IgD-negative memory B cell (primary cell): ENCODE measurements at regions not wholly inside any gene's neighbourhood (a gene's known extent, or its start where the extent isn't known, plus 50 kb on each side); places are given as distances from the start of the nearest gene placed in this dataset.

Experiments
- H3K27ac Mint-ChIP-seq, 3 donors: one replicate each; pipeline ENCODE4 v1.8.0; 2020 to 2022; ENCODE audit warnings: mild to moderate bottlenecking in 3 of 3, mixed read lengths in 3 of 3, moderate library complexity in 1 of 3
- H3K27me3 Mint-ChIP-seq: one replicate; pipeline ENCODE4 v1.8.0; 2021; ENCODE audit warnings: mixed read lengths
- H3K36me3 Mint-ChIP-seq: one replicate; pipeline ENCODE4 v1.8.0; 2020; ENCODE audit warnings: mild to moderate bottlenecking, mixed read lengths
- H3K4me1 Mint-ChIP-seq, 3 donors: one replicate each; pipeline ENCODE4 v1.8.0; 2020 to 2022; ENCODE audit warnings: mixed read lengths in 3 of 3, mild to moderate bottlenecking in 1 of 3
- H3K4me3 Mint-ChIP-seq, 4 donors: one replicate each; pipeline ENCODE4 v1.8.0; 2020 to 2022; ENCODE audit warnings: mild to moderate bottlenecking in 4 of 4, mixed read lengths in 4 of 4, moderate library complexity in 3 of 4
- H3K9me3 Mint-ChIP-seq, 3 donors: one replicate each; pipeline ENCODE4 v1.8.0; 2020 to 2021; ENCODE audit warnings: mixed read lengths in 3 of 3, mild to moderate bottlenecking in 1 of 3

DNA sequence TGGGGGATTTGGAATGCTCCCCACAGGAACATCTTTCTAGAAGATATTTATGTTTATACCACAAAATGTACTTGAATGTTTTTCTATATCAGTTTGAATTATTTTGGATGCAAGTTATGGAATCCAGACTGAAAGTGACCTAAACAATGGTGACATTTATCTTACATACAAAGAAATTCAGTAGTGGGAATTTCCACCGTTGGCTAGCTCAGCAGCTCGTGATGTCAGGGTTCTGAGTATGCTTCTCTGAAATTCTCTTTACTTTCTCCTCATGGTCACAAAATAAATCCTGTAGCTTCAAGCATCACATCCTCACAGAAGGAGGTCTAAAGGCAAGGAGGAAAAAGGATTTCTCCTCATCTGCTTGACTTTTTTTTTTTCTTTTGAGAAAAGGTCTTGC is 105.3 kb downstream of the AKAIN1 start:
- peaks cover 2 to 22% (median 3%) of the 10 kb centered on the region in 3 donors for H3K9me3 Mint-ChIP-seq
- H3K36me3 Mint-ChIP-seq, result no peaks in the 10 kb centered on the region
- no peak overlapping the region for H3K4me3 Mint-ChIP-seq
- H3K27me3 Mint-ChIP-seq, result peaks cover 2% of the 10 kb centered on the region
- H3K27ac Mint-ChIP-seq, result no peak overlapping the region
- H3K4me1 Mint-ChIP-seq, result no peaks in the 10 kb centered on the region

DNA sequence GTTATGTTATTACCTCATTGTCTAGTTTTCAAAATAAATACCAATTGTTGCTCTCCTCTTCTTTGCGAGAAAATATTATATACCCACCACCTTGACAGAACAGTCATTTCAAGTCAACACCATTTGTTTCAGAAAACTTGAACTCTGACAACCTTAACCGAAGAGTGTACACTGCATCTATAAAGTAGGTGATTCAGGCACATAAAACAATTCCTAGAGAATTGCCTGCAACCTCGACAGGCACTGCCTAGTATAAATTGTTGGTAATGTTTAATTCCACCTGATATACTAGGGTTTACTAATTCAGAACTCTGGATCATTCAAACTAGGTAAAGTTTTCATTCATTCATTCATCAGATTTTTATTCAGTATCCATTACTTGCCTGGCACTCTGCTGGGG is 121.8 kb downstream of the AKAIN1 start:
- no peaks in the 10 kb centered on the region for H3K9me3 Mint-ChIP-seq
- H3K27me3 Mint-ChIP-seq, result peaks cover 3% of the 10 kb centered on the region
- no peaks in the 10 kb centered on the region for H3K36me3 Mint-ChIP-seq
- no peaks in the 10 kb centered on the region for H3K4me1 Mint-ChIP-seq
- H3K27ac Mint-ChIP-seq, result no peak overlapping the region
- no peak overlapping the region for H3K4me3 Mint-ChIP-seq

DNA sequence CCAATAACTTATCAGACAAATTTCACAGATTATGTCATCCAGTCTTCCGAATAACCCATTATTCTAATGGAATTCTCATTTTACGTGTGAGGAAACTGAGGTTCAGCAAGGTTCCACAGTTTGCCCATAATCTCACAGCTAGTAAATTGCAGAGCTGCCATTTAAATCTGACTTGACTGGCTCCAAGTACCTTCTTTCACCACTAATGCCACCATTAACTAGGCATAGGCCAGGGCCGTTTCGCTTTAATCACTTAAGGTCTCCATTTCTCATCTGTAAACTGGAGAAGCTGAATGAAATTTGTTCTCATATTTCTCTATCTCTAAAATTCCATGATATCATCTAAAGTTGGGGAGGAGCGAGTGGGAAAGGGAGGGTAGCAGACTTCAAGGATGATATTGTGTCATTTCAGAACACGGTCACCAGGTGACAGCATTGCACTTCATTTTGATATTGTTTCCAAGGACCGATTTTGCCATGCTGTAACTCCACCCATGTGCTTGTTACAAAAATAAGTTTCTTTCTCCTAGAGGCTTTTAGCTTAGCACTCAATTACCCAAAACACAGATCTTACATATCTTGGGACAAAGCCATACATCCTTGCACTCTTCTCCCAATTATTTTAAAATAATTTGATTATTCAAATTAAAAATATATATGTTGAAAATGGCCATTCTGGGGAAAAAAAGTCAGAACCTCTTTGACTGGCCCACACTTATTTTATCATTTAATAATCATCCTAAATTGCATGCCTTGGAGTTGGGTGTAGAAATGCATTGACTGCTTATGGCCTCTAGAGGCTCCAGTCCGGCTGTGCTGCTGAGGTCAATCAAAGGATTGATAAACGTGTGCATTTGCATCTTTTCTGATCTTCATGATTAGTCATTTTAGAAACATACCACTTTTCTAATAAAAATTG is 123.8 kb downstream of the AKAIN1 start:
- H3K4me3 Mint-ChIP-seq, result no peak overlapping the region
- peaks cover 3% of the 10 kb centered on the region for H3K27me3 Mint-ChIP-seq
- H3K4me1 Mint-ChIP-seq, result no peaks in the 10 kb centered on the region
- no peak overlapping the region for H3K27ac Mint-ChIP-seq
- H3K36me3 Mint-ChIP-seq, result peaks cover 2% of the 10 kb centered on the region
- no peaks in the 10 kb centered on the region for H3K9me3 Mint-ChIP-seq

DNA sequence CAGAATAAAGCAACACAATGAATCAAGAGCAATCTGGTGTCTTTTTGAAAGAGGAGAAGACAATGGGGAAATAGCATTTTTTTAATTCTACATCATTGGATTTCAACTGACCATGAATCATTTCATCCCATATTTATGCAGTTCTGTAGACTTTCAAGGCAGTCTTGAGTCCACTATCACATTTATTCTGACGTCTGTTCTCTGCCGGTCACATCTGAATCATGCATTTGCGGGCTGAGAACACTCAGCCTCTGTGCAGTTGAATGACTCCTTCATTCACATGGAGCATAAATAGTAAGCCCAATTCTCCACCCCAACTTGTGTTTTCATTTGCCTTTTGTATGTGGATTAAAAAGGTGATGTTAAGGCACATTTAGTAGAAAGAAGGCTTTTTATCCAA is 128.2 kb downstream of the AKAIN1 start:
- Mint-ChIP-seq H3K4me1 (no peaks in the 10 kb centered on the region), H3K27ac (no peak overlapping the region), H3K9me3 (no peaks in the 10 kb centered on the region), H3K4me3 (no peak overlapping the region), H3K36me3 (peaks cover 2% of the 10 kb centered on the region), H3K27me3 (peaks cover 2% of the 10 kb centered on the region)

DNA sequence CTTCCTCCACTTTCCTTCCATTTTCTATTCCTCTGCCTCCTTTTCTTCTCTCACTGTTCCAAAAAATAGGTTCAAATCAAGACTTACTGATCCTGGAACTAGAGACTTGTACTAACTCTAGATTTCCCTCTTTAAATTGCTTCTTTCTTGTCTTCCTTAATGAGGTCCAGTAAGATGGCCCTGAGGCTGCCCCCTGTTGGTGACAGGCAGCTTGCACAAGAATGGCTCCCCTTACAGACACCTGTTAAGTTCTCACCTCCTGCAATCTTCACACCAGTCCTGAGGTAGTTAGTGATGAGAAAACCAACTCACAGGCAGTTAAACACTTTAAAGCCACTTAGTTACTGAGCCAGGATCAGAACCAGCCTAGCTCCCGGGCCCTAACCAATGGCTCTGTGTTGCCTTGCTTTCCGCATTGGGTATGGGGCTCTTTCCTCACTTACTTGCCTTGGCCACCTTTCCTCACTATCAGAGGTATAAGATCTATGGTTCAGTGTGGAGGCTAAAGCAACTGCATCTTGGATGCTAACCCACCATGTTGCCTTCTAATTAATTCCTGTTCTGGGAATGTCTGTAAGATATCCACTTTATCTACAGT is 130.6 kb downstream of the AKAIN1 start:
- Mint-ChIP-seq H3K4me1 (no peaks in the 10 kb centered on the region), H3K9me3 (no peaks in the 10 kb centered on the region), H3K27me3 (peaks cover 1% of the 10 kb centered on the region), H3K27ac (no peak overlapping the region), H3K36me3 (peaks cover 2% of the 10 kb centered on the region), H3K4me3 (no peak overlapping the region)

DNA sequence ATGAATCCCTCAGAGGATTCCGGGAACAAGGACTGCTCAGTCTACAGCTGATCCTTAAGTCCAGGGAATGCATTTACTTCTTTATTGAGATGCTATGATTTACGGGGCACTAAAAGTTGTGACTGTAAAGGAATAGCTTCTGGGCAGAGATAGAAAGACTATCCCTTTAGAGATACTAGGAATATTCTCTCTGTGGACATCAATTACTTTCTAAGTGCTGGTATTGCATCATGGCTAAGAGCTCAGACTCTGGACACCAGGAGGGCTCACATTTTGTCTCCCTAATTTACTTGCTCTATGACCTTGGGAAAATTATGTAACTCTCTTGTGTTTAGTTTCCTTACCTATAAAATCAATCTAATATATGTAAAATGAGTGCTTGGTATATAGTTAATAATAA is 131.4 kb downstream of the AKAIN1 start:
- Mint-ChIP-seq H3K27ac (no peak overlapping the region), H3K4me1 (no peaks in the 10 kb centered on the region), H3K27me3 (peaks cover 1% of the 10 kb centered on the region), H3K9me3 (no peaks in the 10 kb centered on the region), H3K36me3 (peaks cover 2% of the 10 kb centered on the region), H3K4me3 (no peak overlapping the region)

DNA sequence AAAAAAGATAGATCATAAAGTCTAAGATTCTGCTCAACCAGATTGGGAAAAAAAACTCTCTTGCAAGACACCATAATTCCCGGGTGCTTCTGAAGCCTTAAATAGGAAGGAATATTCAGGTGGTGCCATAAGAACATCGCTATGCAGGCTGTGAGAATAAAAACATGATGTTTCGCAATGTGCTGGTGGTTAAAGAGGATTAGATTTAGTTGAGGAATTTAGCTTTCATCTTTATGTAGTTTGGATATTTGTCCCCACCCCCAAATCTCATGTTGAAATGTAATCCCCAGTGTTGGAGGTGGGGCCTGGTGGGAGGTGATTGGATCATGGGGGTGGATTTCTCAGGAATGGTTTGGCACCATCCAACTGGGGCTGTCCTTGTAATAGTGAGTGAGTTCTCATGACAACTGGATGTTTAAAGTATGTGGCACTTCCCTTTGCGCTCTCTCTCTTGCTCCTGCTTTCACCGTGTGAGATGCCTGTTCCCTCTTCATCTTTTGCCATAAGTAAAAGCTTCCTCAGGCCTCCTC is 132.2 kb downstream of the AKAIN1 start:
- H3K27ac Mint-ChIP-seq, result no peak overlapping the region
- H3K27me3 Mint-ChIP-seq, result peaks cover 1% of the 10 kb centered on the region
- peaks cover 2% of the 10 kb centered on the region for H3K36me3 Mint-ChIP-seq
- H3K4me1 Mint-ChIP-seq, result no peaks in the 10 kb centered on the region
- H3K4me3 Mint-ChIP-seq, result peak overlapping the region in 1 of 4 donors; percentile 25
- H3K9me3 Mint-ChIP-seq, result peaks cover 0 to 2% (median 0%) of the 10 kb centered on the region in 3 donors

DNA sequence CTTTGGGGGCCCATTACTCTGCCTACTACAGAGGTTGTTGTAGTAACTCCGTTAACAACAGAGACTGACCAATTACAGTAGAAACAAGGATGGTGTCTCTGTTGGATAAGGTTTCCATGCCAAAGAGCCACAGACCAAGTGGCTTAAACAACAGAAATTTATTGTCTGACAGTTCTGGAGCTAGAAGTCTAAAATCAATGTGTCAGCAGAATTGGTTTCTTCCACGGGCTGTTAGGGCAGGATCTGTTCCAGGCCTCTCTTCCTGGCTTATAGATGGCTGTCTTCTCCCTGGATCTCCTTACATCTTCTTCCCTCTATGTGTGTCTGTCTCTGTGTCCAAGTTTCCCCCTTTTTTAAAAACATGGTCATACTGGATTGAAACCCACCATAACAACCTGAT is 135.3 kb downstream of the AKAIN1 start:
- Mint-ChIP-seq H3K9me3 (peaks cover 0 to 2% (median 0%) of the 10 kb centered on the region in 3 donors), H3K27me3 (peaks cover 8% of the 10 kb centered on the region), H3K4me1 (peaks cover 4 to 14% (median 7%) of the 10 kb centered on the region in 3 donors), H3K36me3 (no peaks in the 10 kb centered on the region), H3K4me3 (no peak overlapping the region), H3K27ac (no peak overlapping the region)

DNA sequence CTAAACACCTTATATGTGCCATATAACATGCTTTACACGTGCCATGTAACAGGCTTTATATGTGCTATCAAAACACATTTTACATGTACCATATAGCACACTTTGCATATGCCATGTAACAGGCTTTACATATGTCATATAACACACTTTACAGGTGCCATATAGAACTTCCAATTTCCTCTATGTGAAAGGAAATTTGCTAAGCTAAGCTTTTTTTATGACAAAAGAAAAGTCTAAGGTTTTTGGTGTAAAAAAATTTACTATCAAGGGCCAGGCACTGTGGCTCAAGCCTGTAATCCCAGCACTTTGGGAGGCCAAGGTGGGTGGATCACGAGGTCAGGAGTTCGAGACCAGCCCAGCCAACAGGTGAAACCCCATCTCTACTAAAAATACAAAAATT is 136.5 kb downstream of the AKAIN1 start:
- Mint-ChIP-seq H3K36me3 (no peaks in the 10 kb centered on the region), H3K4me1 (peaks cover 4 to 14% (median 7%) of the 10 kb centered on the region in 3 donors), H3K27ac (no peak overlapping the region), H3K4me3 (no peak overlapping the region), H3K9me3 (peaks cover 0 to 2% (median 0%) of the 10 kb centered on the region in 3 donors), H3K27me3 (peaks cover 8% of the 10 kb centered on the region)

DNA sequence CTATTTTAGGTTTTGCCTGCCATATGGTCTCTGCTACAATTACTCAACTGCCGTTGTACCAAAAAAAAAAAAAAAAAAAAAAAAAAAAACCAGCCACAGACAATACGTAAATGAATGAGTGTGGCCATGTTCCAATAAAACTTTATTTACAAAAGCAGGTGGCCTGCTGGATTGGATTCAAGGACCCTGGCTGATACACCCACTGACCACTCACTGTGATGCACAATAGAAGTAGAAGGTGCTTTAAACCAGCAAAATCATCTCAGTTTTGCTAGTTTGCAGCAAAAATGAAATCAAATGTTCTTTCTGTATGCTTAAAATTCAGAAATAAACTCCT is 137.4 kb downstream of the AKAIN1 start:
- Mint-ChIP-seq H3K9me3 (peaks cover 0 to 2% (median 0%) of the 10 kb centered on the region in 3 donors), H3K27me3 (peaks cover 8% of the 10 kb centered on the region), H3K4me3 (no peak overlapping the region), H3K4me1 (peaks cover 4 to 14% (median 7%) of the 10 kb centered on the region in 3 donors), H3K36me3 (no peaks in the 10 kb centered on the region), H3K27ac (no peak overlapping the region)

DNA sequence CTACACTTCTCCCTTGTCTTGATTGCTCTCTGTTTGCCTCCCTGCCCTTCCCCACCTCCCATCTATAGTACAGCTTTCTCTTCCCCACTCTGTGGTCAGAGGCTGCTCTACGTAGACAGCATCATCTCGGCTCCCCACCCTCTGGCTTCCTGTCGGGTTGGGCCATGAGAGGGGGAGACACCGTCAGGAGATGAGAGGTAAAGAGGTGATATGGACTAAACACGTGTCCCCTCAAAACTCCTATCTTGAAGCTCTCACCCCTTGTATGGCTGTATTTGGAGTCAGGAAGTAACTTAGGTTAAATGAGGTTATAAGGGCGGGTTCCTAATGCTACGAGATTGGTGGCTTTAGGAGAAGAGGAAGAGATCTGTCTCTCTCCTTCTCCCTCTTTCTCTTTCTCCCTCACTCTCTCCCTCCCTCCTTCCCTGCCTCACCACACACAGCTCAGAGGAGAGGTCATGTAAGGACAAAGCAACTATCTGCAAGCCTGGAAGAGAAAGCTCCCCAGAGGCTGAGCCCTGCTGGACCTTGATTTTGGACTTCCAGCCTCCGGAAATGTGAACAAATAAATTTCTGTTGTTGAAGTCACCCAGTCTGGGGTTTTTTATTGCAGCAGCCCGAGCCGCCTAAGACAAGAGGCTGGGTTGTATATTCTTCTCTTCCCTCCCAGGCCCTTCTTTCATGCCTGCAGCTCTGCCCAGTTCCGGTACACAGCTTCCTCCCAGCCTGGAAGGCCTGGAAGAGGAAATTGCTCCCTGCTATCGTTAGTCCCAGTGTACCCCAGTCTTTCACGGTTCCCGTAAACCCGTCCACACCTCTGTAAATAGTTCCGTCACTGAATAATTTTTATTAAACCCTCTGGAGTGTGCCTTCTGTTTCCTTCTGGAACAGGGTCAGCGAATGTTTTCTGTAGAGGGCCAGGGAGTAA is 138.0 kb downstream of the AKAIN1 start:
- Mint-ChIP-seq H3K4me1 (peaks cover 4 to 14% (median 7%) of the 10 kb centered on the region in 3 donors), H3K36me3 (no peaks in the 10 kb centered on the region), H3K27me3 (peaks cover 8% of the 10 kb centered on the region), H3K9me3 (peaks cover 0 to 2% (median 0%) of the 10 kb centered on the region in 3 donors), H3K27ac (no peak overlapping the region), H3K4me3 (peak overlapping the region in 2 of 4 donors; percentile 46 to 64)

DNA sequence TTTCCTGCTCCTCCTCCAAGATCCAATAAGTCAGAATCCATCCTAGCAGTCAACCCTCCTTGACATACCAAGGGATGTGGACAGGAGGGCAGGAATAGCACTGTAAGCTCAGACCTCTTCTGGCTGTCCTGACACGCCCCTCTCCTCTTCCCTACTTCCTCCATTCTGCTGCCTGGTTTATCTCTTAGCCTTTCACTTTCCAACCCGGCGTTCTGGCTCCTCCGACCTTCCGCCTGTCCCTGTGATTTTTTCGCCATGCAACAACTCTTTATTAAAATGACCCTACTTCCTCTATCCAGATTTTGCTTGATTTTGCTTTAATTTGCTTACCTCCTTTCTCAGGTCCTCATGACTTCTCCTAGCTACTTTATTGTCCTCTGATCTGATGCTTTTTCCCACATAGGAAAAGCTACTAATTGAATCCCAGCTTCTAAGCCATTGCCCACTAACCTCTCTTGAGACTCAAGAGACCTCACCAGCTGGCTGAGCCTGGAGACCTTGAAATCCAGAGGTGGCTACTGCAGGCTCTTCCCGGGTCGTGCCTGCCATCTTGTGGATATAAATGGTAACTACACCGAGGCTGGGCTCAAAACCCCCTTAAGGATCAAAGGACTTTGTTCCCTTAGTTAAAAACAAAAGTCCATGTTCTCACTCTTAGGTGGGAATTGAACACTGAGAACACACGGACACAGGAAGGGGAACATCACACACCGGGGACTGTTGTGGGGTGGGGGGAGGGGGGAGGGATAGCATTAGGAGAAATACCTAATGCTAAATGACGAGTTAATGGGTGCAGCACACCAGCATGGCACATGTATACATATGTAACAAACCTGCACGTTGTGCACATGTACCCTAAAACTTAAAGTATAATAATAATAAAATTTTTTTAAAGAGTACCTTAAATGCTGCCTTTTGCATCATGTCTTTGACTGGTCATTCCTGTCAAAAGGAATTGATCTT is 139.4 kb downstream of the AKAIN1 start:
- peaks cover 4 to 14% (median 7%) of the 10 kb centered on the region in 3 donors for H3K4me1 Mint-ChIP-seq
- no peaks in the 10 kb centered on the region for H3K36me3 Mint-ChIP-seq
- peaks cover 0 to 2% (median 0%) of the 10 kb centered on the region in 3 donors for H3K9me3 Mint-ChIP-seq
- H3K27ac Mint-ChIP-seq, result no peak overlapping the region
- H3K27me3 Mint-ChIP-seq, result peaks cover 8% of the 10 kb centered on the region
- H3K4me3 Mint-ChIP-seq, result no peak overlapping the region

DNA sequence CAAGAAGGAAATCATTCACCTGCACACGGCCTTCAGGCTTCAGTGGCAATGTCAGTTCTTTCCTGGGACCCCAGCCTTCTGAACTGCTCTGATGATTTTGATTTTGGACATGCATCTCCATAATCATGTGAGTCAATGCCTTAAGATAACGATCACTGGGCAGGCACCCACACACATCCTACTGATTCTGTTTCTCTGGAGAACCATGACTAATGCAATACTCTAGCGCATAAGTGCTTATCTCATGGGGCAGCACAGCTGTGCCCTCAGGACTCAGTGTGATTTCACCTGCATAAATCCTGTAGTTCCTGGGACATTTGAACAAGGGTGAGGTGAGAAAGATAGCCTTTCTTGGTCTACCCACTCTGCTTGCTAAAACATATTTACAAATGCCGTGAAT is 144.6 kb downstream of the AKAIN1 start:
- Mint-ChIP-seq H3K4me1 (peaks cover 0 to 1% (median under 1%) of the 10 kb centered on the region in 3 donors), H3K27ac (peak overlapping the region in 1 of 3 donors; percentile 43), H3K36me3 (no peaks in the 10 kb centered on the region), H3K27me3 (peaks cover 3% of the 10 kb centered on the region), H3K9me3 (no peaks in the 10 kb centered on the region), H3K4me3 (no peak overlapping the region)

DNA sequence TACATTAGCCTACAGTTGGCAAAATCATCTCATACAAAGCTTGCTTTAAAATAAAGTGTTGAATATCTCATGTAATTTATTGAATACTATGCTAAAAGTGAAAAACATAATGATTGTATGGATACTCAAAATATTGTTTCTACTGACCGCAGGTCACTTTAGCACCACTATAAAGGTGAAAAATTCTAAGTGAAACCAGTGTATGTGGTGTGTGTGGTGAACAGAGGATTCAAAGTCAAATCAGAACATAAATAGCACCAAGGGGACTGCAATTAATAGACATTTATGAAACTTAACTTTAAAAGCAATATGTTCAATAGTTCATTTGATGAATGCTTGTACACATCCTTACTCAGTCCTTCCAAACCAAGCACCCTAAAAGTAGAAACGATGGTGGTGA is 145.8 kb downstream of the AKAIN1 start:
- Mint-ChIP-seq H3K27me3 (no peaks in the 10 kb centered on the region), H3K36me3 (no peaks in the 10 kb centered on the region), H3K27ac (no peak overlapping the region), H3K4me1 (no peaks in the 10 kb centered on the region), H3K4me3 (no peak overlapping the region), H3K9me3 (no peaks in the 10 kb centered on the region)
